ENCODE measurements at regions not wholly inside any gene's neighbourhood (a gene's known extent, or its start where the extent isn't known, plus 50 kb on each side); places are given as distances from the start of the nearest gene placed in this dataset.

DNA sequence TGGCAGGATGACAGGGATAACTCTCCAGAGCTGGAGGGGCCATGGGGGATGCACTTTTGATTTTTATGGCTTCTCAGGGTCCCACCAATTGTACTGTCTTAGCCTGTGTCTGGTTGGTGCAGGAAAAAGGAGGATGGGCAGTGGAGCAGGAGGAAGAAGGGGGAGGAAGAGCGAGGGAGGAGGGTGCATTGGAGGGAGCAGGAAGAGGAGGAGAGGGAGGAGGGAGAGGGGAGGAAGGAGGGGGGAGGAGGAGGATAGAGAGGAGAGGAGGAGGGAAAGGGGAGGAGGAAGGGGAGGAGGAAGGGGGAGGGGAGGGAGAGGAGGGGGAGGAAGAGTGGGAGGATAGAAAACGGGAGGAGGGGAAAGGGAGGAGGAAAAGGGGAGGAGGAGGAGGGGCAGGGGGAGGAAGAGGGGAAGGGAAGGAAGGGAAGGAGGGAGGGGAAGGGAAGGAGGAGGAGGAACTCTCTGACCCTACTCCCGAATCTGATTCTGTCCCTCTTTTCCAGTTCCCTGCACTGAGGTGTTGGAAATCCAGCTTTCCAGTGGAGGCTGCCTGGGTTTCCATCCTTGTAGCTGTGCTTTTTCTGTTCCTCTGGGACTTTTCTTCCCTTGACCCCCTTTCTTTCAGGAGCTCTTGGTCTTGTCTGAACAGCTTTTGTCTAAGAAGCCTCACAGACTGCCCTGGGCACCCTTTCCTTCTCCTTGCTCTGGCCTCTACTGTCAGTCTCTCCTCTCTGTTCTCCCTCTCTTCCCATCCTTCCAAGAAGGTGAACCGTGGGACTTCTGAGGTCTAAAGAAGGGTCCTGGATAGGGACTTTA, 149.4 kb downstream of the DHX35 start:
- no peak overlapping the region for H3K27ac ChIP-seq
- no peak for ATAC-seq
- no peaks in the 10 kb centered on the region for H3K36me3 ChIP-seq
- H3K4me1 ChIP-seq: peaks cover 0 to 5% (median 0%) of the 10 kb centered on the region in 3 donors
- TF ChIP-seq EP300 (IDR thresholded peaks at IDR 0.05) (no peak), POLR2AphosphoS5 (IDR thresholded peaks at IDR 0.05) (no peak), POLR2A (IDR thresholded peaks at IDR 0.05) (no peak)
- TF ChIP-seq, protein P1, sequence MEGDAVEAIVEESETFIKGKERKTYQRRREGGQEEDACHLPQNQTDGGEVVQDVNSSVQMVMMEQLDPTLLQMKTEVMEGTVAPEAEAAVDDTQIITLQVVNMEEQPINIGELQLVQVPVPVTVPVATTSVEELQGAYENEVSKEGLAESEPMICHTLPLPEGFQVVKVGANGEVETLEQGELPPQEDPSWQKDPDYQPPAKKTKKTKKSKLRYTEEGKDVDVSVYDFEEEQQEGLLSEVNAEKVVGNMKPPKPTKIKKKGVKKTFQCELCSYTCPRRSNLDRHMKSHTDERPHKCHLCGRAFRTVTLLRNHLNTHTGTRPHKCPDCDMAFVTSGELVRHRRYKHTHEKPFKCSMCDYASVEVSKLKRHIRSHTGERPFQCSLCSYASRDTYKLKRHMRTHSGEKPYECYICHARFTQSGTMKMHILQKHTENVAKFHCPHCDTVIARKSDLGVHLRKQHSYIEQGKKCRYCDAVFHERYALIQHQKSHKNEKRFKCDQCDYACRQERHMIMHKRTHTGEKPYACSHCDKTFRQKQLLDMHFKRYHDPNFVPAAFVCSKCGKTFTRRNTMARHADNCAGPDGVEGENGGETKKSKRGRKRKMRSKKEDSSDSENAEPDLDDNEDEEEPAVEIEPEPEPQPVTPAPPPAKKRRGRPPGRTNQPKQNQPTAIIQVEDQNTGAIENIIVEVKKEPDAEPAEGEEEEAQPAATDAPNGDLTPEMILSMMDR (IDR thresholded peaks at IDR 0.05): no peak
- H3K27me3 ChIP-seq: peaks cover 88% of the 10 kb centered on the region
- H3K9me3 ChIP-seq: peaks cover 0 to 5% (median 0%) of the 10 kb centered on the region in 3 donors
- H3K4me3 ChIP-seq: no peak overlapping the region
- 2% methylated on average over 3 of the region's 4 CpGs; no CpG with 5 or more reads in 1 of the 2 donors for WGBS, 2 donors (ENCODE audit: low coverage in 1 of 2)

DNA sequence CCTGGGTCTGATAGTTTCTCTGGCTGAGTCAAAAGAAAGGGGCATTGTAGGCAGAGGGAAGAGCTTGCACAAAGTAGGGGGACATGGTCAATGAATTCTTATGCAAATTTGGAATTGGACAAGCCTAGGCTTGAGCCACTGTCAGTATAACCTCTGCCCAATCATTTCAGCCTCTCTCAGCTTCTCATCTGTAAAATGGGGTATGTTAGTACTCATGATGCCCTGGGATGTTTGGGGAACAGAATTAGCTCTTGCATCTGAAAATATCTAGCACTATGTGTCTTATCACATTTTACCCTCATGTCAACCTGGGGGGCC, 148.6 kb downstream of the DHX35 start:
- Histone ChIP-seq H3K27ac (no peak overlapping the region), H3K4me1 (peaks cover 0 to 5% (median 0%) of the 10 kb centered on the region in 3 donors), H3K27me3 (peaks cover 89% of the 10 kb centered on the region), H3K9me3 (peaks cover 0 to 13% (median 0%) of the 10 kb centered on the region in 3 donors), H3K36me3 (no peaks in the 10 kb centered on the region), H3K4me3 (no peak overlapping the region)
- ATAC-seq: no peak
- TF ChIP-seq, protein P1 (IDR thresholded peaks at IDR 0.05): no peak
- TF ChIP-seq POLR2AphosphoS5 (IDR thresholded peaks at IDR 0.05) (no peak), POLR2A (IDR thresholded peaks at IDR 0.05) (no peak), EP300 (IDR thresholded peaks at IDR 0.05) (no peak)

DNA sequence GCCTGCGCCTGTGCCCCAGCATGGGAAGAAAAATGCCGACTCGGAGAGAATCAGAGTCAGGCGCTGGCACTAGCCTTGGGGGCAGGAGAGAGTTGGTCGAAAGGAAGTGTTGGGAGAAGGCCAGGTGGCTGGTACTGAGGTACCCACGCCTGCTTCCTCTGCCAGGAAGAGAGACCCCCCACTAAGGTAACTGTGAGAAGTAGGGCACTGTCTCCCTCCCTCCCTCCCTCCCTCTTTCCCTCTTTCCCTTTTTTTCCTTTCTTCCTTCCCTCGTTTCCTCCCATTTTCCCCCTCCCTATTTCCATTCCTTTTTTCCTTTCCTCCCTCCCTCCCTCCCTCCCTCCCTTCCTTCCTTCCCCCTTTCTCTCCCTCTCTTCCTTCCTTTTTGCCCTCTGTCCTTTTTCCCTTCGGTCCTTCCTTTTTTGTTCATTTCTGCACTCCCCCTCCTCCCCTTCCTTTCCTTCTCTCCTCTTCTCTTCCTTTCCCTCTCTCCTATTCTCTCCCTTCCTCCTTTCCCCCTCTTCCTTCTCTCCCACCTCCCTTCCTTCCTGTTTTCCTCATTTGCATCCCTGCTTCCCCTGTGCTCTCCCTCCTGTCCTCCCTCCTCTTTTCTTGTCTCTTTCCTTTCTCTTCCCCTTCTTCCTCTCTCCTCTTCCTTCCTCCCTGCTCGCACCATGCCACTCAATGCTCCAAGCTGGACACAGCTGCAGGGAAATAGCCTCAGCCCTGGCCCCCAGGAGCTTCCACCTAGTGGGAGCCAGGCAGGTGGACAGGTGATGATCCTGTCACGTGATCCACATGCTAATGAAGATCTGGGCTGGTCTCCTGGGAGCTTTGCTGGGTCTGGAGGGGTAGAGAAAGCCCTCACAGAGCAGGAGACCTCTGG, 148.0 kb downstream of the DHX35 start:
- ATAC-seq: no peak
- Histone ChIP-seq H3K36me3 (no peaks in the 10 kb centered on the region), H3K27ac (no peak overlapping the region), H3K4me3 (no peak overlapping the region), H3K9me3 (peaks cover 0 to 15% (median 0%) of the 10 kb centered on the region in 3 donors), H3K4me1 (peaks cover 0 to 5% (median 0%) of the 10 kb centered on the region in 3 donors), H3K27me3 (peaks cover 91% of the 10 kb centered on the region)
- WGBS, 2 donors (ENCODE audit: low coverage in 1 of 2): 23 to 60% methylated on average over 1 to 7 of the region's 10 CpGs
- TF ChIP-seq POLR2A (IDR thresholded peaks at IDR 0.05) (no peak), POLR2AphosphoS5 (IDR thresholded peaks at IDR 0.05) (no peak), EP300 (IDR thresholded peaks at IDR 0.05) (no peak)
- TF ChIP-seq, protein P1 (IDR thresholded peaks at IDR 0.05): no peak

DNA sequence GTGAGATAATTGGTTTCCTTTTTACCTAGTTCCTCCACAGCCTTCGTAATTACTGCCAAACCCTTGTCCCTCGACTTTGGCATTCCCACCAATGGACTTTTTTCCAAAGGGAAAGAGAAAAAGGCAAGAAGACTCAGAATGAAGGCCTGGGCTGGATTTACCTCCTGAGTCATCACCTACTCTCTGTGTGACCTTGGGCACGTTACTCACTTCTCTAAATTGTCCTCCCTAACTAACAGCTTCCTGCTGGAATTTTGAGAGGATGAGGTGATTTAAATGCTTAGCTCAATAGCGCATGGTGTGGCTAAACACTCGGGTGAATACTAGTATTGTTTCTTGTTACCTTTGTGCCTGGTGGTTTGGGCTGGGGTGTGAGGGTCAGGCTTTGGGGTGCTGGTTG, 146.6 kb downstream of the DHX35 start:
- Histone ChIP-seq H3K4me1 (peaks cover 0 to 5% (median 0%) of the 10 kb centered on the region in 3 donors), H3K9me3 (peaks cover 0 to 23% (median 0%) of the 10 kb centered on the region in 3 donors), H3K27me3 (peaks cover 81% of the 10 kb centered on the region), H3K4me3 (no peak overlapping the region), H3K27ac (no peak overlapping the region), H3K36me3 (no peaks in the 10 kb centered on the region)
- TF ChIP-seq POLR2A (IDR thresholded peaks at IDR 0.05): no peak
- no peak for TF ChIP-seq POLR2AphosphoS5 (IDR thresholded peaks at IDR 0.05)
- TF ChIP-seq, protein P1 (IDR thresholded peaks at IDR 0.05): no peak
- TF ChIP-seq EP300 (IDR thresholded peaks at IDR 0.05): no peak
- 52 to 66% methylated on average over 4 to 5 of the region's 5 CpGs for WGBS, 2 donors (ENCODE audit: low coverage in 1 of 2)
- ATAC-seq: no peak
